ENCODE measurements at regions not wholly inside any gene's neighbourhood (a gene's known extent, or its start where the extent isn't known, plus 50 kb on each side); places are given as distances from the start of the nearest gene placed in this dataset.

GRCh38 chr3:1903111-1903510 is 195.6 kb upstream of the CNTN4 start:
- Histone ChIP-seq H3K27me3 (no peaks in the 10 kb centered on the region), H3K4me1 (no peaks in the 10 kb centered on the region), H3K27ac (no peak overlapping the region), H3K9me3 (no peaks in the 10 kb centered on the region), H3K36me3 (no peaks in the 10 kb centered on the region), H3K4me3 (no peak overlapping the region)
- ATAC-seq = no peak
- intact Hi-C loops (cut with DNase I; ENCODE audit: low total_unique reads) (no loop called here), in situ Hi-C loops (cut with MboI; ENCODE audit: low sequenced_read_pairs in 4 of 4) (no loop called here)
- no peak for DNase-seq
- TF ChIP-seq, protein P1, sequence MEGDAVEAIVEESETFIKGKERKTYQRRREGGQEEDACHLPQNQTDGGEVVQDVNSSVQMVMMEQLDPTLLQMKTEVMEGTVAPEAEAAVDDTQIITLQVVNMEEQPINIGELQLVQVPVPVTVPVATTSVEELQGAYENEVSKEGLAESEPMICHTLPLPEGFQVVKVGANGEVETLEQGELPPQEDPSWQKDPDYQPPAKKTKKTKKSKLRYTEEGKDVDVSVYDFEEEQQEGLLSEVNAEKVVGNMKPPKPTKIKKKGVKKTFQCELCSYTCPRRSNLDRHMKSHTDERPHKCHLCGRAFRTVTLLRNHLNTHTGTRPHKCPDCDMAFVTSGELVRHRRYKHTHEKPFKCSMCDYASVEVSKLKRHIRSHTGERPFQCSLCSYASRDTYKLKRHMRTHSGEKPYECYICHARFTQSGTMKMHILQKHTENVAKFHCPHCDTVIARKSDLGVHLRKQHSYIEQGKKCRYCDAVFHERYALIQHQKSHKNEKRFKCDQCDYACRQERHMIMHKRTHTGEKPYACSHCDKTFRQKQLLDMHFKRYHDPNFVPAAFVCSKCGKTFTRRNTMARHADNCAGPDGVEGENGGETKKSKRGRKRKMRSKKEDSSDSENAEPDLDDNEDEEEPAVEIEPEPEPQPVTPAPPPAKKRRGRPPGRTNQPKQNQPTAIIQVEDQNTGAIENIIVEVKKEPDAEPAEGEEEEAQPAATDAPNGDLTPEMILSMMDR (IDR thresholded peaks at IDR 0.05 in 4 of 5, conservative IDR thresholded peaks at IDR 0.05 in 1 of 5) = no peak
- no peak for TF ChIP-seq POLR2A (IDR thresholded peaks at IDR 0.05)

GRCh38 chr3:1907911-1908310 is 190.8 kb upstream of the CNTN4 start:
- DNase-seq (no peak), ATAC-seq (no peak)
- no peaks in the 10 kb centered on the region for H3K4me1 ChIP-seq
- in situ Hi-C loops (cut with MboI; ENCODE audit: low sequenced_read_pairs in 4 of 4) = no loop called here
- H3K27me3 ChIP-seq = no peaks in the 10 kb centered on the region
- intact Hi-C loops (cut with DNase I; ENCODE audit: low total_unique reads) = no loop called here
- H3K4me3 ChIP-seq = no peak overlapping the region
- H3K27ac ChIP-seq = no peak overlapping the region
- H3K9me3 ChIP-seq = no peaks in the 10 kb centered on the region
- no peaks in the 10 kb centered on the region for H3K36me3 ChIP-seq
- TF ChIP-seq POLR2A (IDR thresholded peaks at IDR 0.05) = no peak
- TF ChIP-seq, protein P1 (IDR thresholded peaks at IDR 0.05 in 4 of 5, conservative IDR thresholded peaks at IDR 0.05 in 1 of 5) = no peak

DNA sequence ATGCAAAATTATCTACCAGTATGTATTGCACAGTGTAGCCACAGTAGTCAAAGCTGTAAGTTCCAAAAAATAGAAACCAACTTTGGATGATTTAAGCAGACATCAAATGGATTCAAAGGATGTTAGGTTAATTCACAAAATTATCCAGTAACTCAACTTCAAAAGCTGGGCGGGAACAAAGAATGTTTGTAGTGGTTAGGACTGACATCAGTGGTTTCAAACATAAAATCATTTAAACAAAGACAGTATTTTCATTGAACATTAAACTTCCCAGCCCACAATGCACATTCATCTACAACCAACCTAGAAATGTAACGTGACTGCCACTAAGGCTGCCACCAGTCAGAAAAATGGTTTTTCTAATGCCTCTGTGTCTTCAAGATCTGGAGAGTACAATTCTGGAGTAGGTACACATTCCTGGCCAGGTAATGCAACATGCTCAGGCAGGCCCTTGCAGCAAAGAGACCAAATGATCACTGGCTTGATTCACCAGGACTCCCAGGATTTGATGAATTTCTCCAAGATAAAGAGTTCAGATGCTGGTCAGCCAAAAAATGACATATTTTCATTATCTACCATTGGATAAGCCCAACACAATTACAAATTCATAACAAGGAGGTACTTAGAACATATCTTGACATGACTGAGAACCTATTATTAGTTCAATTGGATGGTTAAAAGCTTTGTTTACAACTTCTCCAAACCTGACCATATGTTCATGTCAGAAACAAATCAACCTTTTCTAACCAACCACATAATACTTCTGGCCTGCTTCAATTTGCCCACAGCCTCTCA is 189.8 kb upstream of the CNTN4 start:
- in situ Hi-C loops (cut with MboI; ENCODE audit: low sequenced_read_pairs in 4 of 4) = no loop called here
- Histone ChIP-seq H3K27me3 (no peaks in the 10 kb centered on the region), H3K9me3 (no peaks in the 10 kb centered on the region), H3K27ac (no peak overlapping the region), H3K4me3 (no peak overlapping the region), H3K4me1 (no peaks in the 10 kb centered on the region), H3K36me3 (no peaks in the 10 kb centered on the region)
- ATAC-seq = no peak
- intact Hi-C loops (cut with DNase I; ENCODE audit: low total_unique reads) = no loop called here
- no peak for DNase-seq
- no peak for TF ChIP-seq POLR2A (IDR thresholded peaks at IDR 0.05)
- TF ChIP-seq, protein P1 (IDR thresholded peaks at IDR 0.05 in 4 of 5, conservative IDR thresholded peaks at IDR 0.05 in 1 of 5) = no peak

- Histone ChIP-seq H3K4me3 (no peak overlapping the region), H3K9me3 (no peaks in the 10 kb centered on the region), H3K27me3 (no peaks in the 10 kb centered on the region), H3K27ac (no peak overlapping the region), H3K4me1 (no peaks in the 10 kb centered on the region), H3K36me3 (no peaks in the 10 kb centered on the region)
- DNase-seq (no peak), ATAC-seq (no peak)
- intact Hi-C loops (cut with DNase I; ENCODE audit: low total_unique reads) (no loop called here), in situ Hi-C loops (cut with MboI; ENCODE audit: low sequenced_read_pairs in 4 of 4) (no loop called here)
- TF ChIP-seq POLR2A (IDR thresholded peaks at IDR 0.05) = no peak
- TF ChIP-seq, protein P1 (IDR thresholded peaks at IDR 0.05 in 4 of 5, conservative IDR thresholded peaks at IDR 0.05 in 1 of 5) = no peak
Observed at GRCh38 chr3:1910322-1910721, 188.3 kb upstream of the CNTN4 start.

Measured in gastrocnemius medialis (tissue), 4 donors.